Stimulated activated CD8-positive, alpha-beta memory T cell treated with anti-CD3 and anti-CD28 coated beads, Interleukin-12 subunit alpha, Interleukin-12 subunit beta, amount 100 ng/mL, for 1 hour (primary cell): ENCODE measurements at regions not wholly inside any gene's neighbourhood (a gene's known extent, or its start where the extent isn't known, plus 50 kb on each side); places are given as distances from the start of the nearest gene placed in this dataset.

ENCODE experiments used
- DNase-seq: peaks from one replicate; pipeline ENCODE4 v3.0.0-alpha.2; 2020; ENCODE audit warnings: low read depth

DNA sequence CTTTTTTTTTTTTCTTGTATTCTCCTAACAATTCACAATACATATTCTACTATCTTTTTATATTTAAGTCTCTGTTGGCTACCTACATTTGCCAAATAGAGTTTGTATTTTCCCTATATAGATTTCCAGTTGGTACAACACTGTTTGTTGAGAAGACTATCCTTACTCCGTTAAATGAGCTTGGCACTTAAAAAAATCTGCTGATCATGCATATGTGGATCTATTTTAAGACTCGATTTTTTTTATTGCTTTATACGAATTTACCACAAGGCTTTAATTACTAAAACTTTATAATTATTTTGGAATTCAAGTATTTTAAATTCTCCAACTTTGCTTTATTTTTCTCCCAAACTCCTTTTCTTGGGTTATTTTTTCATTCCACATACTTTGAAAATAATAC lies 855.6 kb downstream of the C6orf118 start:
- DNase-seq = no peak

DNA sequence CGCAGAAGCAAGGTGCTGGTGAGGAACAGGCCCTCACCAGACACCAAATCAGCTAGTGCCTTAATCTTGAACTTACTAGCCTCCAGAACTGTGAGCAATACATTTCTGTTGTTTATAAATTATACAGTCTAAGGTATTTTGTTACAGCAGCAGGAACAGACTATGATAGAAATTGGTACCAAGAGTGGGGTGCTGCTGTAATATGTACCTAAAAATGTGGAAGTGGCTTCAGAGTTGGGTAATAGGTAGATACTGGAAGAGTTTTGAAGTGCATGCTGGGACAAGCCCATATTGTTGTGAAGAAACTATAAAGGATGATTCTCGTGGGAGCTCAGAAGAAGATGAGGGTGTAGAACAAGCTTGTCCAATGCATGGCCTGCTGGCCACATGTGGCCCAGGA lies 866.8 kb downstream of the C6orf118 start:
- DNase-seq = no peak

DNA sequence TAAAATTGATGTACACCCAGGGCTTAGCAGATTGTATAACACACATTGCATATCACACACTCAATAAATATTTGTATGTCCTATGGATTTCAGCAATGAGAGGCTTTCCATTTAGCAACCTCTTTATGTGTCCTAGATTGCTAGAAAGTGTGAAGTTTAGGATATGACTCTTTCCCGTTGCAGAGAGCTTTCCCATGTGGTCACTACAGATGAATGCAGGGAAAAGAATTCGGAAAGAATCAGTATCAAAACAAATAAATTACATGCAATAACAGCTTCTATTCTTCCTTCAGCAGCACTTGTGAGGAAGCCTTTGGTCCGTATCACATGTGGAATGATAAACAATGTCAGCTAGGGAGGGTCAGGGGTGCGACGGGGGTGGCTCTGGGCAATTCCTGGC lies 870.1 kb downstream of the C6orf118 start:
- DNase-seq = no peak

- no peak for DNase-seq
Measured at GRCh38 chr6:164436976-164437375, 872.4 kb downstream of the C6orf118 start.

- no peak for DNase-seq
Measured at GRCh38 chr6:164427728-164428402, 881.5 kb downstream of the C6orf118 start.

GRCh38 chr6:164424489-164424888 lies 884.9 kb downstream of the C6orf118 start:
- no peak for DNase-seq

- DNase-seq = no peak
Measured at GRCh38 chr6:164419099-164419498, 890.3 kb downstream of the C6orf118 start.

- no peak for DNase-seq
Measured at GRCh38 chr6:164418262-164418588, 891.2 kb downstream of the C6orf118 start.

DNA sequence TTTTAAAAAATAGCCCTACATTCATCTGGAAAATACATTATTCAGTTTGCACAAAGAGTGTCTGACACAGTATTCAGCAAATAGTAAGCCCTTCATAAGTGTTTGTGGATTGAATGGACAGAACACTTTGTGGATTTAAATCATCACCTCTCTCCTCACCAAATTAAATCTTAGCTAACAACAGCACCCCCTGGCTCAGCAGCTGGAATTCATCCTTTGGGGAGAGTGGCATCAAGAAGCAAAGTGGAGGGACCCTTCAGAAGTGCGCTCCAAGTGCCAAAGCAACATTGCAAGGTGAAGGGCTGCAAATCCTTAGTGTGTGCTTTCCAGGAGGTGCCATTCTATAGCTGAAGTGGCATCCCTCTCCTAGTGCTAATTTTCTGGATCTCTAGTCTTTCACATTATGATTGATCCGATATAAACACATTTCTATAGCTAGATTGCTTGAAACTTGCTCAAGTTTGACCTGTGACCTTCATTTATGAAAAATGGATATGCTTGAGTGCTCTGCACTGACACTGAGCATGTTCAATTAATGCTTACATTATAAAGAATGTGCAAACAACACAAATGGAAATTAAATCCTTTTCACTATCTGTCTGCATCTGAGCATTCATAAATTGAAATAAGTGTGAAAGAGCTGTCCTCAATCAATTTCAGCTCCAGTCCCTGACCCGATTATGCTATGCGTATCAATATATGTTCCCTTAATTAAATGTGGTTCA lies 891.7 kb downstream of the C6orf118 start:
- no peak for DNase-seq

DNA sequence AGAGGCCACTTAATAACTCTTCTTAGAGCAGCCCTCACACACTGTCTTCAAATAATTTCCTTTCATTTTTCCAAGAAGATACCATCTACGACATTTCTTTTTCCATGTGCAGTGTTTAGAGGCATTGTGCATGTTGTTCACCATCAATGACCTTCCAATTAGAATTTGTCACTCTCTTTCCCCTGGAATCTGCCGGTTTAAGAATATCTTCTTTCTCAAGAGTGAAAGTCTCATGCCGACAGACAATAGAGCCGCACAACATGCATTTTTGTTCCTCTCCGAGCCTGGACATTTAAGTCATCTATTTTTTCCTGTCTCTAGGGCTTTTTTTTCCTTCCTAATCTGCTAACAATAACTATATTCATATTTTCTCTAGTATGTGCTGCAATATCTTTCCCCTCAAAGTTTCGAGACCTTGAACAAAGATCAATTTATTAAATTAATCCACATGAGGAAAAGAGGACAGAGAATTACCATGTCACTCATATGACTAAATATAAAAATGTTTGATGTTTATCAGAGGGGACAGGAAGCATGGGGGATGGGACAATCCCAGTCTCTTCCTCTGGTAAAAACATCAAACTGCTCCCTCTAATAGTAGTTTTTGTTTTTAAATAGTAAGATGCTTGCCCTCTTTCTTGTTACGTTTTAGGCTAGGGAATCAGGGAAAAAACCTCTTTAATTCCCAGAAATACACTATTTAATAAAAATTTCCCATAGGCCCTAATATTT lies 893.4 kb downstream of the C6orf118 start:
- no peak for DNase-seq

GRCh38 chr6:164414695-164415094 lies 894.7 kb downstream of the C6orf118 start:
- DNase-seq = no peak

DNA sequence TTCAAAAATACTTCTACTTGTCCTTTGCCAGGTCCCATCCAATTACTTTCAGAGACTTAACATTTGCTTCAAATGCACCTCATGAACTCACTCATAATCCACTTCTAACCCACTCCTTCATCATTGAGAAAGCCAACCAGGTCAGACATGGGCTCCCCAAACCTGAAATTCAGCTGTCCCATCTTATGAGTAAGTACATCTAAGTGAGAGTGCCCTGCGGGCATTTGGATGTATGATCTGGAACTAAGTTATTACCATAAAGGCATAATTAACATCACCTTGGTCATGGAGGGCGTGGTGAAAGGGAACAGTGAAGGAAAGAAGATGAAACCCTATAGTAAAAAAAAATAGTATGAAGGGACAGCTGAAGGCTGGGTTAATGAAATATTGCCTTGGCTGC lies 896.8 kb downstream of the C6orf118 start:
- no peak for DNase-seq

DNA sequence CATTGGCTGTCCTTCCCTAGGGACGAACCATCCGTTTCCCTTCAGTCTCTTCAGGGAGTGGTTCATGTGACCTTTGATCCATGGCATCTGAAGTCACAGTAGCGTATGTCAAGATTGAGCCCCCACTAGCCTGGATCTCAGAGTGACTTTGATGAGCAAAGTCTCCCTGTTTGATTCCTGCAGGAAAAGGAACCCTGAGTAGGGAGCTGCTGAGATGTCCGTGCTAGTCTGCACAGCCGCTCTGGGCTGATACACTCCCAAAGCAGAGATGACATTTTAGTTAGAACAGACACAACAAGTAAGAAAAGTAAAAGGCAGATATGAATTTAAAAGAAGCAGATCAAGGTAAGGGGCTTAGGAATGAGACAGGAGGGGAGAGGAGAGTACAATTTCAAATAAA lies 899.4 kb downstream of the C6orf118 start:
- no peak for DNase-seq

GRCh38 chr6:164409309-164410009 lies 899.9 kb downstream of the C6orf118 start:
- no peak for DNase-seq

DNA sequence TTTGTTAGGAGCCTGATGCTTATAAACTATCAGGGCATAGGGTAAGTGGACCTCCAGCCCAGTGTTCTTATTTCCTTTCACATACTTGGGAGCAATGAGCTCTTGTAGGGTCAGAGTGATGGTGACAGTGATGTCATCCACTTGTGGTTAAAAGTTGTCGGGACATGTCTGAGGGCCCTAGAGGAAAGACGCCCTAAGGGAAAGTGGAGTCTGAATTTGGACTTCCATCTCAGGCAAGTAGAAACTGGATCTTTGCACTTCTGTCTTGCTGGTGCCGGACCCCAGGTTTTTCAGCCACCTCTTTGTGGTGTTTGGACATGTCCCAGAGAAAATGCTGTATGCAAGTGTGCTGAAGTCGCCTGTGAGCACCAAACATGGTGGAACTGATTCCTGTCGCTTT lies 900.5 kb downstream of the C6orf118 start:
- no peak for DNase-seq

DNA sequence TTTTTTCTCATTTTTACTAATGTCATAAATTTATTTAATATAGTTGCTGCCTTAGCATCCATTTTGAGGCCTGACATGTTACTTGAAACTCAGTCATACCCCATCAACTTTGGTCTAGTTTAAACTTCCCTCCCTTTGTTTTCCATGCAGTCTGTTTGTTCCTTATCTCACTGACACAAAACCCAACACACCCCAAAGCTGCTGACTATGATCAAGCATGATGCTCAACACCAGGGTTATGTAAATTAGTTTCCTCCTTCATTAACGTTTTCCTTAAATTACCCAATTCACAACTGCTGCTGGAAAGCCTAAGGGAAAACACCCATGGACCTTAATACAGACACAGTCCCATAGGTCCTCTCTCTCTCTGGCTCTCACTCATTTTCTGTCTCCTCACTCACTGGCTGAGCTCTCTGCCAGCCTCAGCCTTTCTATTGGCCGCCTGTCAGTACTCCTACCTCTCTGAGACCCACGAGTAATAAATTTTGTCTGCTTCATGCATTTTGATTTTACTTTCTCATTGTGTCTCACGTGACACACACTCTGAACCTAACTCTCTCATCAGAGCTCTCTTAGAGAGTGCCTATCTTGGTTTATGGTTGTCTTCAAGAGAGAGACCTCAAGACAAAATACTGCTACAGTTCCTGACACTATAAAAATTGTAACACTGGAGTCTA lies 904.5 kb downstream of the C6orf118 start:
- no peak for DNase-seq

DNA sequence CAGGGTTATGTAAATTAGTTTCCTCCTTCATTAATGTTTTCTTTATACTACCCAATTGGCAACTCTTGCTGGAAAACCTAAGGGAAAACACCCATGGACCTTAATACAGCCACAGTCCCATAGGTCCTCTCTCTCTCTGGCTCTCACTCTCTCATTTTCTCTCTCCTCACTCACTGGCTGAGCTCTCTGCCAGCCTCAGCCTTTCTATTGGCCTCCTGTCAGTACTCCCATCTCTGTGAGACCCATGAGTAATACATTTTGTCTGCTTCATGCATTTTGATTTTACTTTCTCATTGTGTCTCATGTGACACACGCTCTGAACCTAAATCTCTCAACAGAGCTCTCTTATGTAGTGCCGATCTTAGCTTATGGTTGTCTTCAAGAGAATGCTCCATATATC lies 907.5 kb downstream of the C6orf118 start:
- DNase-seq = no peak

DNA sequence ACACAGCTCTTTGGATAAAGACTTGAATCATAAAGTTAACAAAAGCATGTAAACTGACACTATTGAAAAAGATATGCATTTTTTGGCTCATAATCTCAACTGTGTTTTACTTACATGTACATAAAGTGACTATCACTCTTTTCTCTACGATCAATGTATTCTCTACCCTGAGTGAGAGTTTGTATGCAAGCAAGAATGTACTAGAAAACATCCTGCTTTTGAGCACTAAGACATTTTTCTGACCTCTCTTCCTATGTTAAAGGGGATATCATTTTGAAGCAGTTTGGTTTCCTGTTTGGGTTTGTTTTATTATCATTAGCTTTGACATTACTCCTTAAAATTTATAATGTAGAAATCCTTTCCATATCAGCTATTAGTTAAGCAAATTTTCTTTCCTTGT lies 910.8 kb downstream of the C6orf118 start:
- DNase-seq = no peak

DNA sequence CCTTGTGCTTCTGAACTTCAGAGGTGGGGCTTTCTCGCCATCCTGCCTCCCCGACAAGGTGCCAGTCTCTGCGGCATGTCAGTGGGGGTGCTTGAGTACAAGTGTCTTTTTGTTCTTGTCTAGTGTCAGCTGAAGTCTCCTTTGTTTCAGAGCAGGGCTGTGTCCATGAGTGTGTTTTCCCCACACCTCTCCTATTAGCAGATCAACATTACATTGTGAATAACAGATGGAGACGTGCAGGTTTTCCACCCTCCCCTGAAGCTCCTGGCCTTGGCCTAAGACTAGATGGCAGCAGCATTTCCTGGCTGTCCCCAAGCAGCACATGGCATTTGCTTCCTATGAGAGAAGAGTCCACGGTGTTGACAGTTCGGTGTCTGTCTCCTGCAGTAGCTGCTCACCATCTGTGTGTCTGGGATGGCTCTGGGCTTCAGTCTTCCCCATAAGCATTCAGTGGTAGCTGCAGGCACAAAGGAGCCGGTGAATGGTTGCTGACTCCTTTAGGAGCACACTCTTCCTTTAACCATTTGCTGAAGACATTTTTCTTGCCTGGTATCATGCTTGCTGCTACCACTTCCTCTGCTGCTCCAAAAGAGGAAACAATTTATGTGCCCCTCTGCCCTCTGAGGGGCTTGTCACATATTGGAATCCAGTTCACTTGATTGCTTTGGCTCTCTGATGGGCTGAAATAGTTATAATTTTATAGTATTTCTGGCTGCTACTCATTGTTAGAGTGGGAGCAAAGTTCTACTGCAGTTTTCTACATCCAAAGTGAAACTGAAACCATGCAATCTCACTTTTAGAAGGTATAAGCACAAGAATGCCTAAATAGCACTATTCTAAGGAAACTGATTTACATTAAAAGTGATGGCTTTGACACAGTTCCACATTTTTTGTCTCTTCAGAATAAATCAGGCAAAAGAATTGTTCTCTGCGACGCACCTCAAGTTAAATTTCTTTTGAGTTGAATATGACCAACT lies 913.0 kb downstream of the C6orf118 start:
- no peak for DNase-seq

- no peak for DNase-seq
Measured at GRCh38 chr6:164379795-164380194, 929.6 kb downstream of the C6orf118 start.

DNA sequence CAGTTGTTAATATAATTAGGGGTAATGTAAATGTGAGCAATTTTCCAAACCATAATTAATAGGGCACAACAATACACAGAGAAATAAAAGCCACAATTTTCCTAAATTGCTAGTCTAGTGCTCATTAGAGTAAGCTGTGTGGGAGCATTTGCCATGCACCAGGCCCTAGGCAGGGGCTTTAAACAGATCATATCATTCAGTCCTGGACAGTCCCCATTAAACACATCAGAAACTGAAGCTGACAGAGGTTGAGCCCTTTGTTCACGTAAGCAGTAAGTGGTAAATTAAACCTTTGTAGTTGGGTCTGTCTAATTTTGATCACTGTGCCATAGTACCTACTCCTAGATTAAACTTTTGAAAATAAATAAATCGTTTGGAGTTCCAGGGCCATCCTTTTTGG lies 931.1 kb downstream of the C6orf118 start:
- no peak for DNase-seq
